HG02970 (cell line): ENCODE measurements at regions not wholly inside any gene's neighbourhood (a gene's known extent, or its start where the extent isn't known, plus 50 kb on each side); places are given as distances from the start of the nearest gene placed in this dataset.

Source experiments
- ATAC-seq: cut with Tn5 transposase; IDR thresholded peaks from one replicate; pipeline ENCODE4 v1.9.1; 2021; ENCODE audit warnings: mild to moderate bottlenecking, moderate library complexity, moderate number of reproducible peaks; ENCODE audit not compliant: unreplicated experiment, low FRiP score

DNA sequence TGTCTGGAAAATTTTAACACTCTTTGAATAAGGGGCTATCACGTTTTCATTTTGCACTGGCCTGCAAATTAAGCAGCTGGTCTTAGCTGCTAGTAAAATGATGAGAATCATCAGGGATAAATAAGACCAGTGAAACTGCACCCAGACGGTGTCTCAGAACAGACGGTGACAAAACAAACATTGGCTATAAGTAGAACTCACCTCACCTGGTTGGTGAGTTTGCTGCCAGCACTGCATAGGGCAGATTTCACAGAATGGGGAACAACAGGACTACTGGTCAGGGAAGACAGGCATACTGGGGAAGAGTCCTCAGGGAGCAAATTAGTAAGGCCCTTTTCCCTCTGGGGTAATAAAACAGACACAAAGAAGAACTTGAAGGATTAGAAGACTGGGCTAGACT is 175.9 kb upstream of the CITED2 start:
- no peak for ATAC-seq

- ATAC-seq, result no peak
Observed at GRCh38 chr6:139549561-139550070, 175.2 kb upstream of the CITED2 start.

DNA sequence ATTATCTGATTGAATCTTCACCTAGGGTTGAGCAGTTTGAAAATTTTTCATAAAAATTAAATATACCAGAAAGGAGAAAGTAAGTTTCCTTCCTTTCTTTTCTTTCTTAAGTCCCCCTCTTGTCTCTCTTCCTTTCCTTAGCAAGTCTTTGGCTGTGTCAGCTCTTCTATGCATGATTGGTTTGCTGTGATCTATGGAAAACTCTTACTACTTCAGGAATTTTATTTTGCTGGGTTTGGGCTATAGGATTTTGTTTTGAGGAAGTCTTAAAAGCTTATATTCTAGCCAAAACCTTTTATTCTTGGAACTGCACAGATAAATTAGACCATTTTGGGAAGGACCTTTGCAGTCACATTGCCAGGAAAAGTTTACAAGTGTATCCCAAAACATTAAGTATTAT is 173.4 kb upstream of the CITED2 start:
- no peak for ATAC-seq

DNA sequence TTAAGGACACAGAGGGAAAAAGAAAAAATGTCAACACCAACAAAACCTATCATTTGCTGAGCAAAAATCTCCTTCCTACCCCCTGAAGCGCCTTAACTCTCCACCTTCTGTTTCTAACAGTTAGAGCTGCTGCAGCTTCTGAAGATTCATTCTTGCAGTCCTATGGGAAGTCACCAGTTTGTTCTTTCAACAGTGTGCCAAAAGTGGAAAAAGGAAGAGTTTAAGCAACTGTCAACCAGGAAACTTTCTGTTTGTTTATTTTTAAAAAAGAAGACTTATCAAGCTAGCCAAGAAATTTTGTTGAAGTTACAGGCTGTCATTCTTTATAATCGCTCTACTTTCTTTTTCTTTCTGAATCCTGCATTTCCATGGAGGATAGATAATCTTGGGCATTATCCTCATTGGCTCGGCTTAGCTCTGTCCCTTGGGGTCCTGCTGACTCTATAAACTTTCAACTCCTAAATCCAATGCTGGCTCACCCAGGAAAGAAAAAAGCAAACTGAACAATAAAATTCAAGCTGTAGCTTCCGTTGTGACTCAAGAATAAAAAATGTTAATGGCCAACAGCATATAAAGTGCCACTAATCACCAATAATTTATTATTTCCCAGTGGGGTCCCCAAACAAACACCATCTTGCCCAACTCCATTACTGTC is 172.8 kb upstream of the CITED2 start:
- ATAC-seq, result no peak

DNA sequence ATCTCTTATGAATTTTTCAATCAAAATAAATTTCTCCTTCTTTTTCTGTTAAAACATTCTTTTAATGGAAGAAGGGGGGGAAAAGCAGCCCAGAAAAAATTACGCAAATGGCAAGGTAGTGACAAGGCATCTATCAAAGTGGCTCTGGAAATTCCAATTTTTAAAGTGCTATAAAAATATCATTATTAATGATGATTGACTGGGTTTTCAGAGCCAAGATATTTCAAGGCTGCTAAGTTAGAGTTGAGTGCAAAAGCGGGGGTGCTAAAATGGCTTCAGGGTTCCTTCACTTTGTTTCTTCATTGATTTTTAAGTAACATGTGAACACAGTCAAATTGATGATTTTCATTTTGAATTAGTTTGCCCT is 171.6 kb upstream of the CITED2 start:
- no peak for ATAC-seq

DNA sequence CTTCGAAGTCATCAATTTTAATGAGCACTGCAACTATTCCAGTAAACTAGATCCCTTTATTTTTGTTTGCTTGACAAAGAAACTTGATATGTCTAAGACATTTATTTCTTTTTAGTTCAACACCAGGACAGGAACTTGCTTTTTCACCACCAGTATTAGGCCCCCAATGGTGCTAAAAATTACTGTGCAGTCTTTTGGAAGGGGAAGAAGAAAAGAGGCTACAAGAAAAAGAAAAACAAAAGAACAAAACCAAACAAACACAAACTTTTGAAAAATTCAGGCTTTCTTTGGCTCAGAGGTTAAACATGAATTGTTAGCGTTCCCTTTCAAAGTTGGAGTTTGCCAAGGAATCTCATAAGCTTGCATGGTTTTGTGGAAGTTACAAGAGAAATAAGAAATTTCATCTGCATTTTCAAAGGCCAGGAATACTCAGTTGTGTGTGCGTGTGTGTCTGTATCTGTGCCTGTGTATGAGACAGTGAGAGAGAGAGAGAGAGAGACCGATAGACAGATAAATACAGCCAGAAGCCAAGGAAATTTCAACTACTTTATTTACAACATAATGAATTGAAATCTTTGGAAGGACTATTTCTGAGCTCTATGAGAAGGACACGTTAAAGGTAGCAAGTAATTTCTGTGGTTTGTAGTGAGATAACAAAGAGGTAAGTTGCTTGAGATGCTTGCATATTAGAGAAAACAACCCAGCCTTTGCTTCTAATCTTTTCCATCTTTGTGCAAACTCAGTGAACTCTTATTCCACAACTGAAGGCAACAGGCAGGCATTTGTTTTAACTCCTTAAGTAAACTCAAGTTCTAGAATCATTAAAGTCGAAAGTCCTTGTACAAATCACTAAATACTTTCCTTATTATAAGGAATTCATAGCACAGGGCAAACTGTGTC is 171.0 kb upstream of the CITED2 start:
- no peak for ATAC-seq

- no peak for ATAC-seq
Observed at GRCh38 chr6:139544701-139545057, 170.2 kb upstream of the CITED2 start.

DNA sequence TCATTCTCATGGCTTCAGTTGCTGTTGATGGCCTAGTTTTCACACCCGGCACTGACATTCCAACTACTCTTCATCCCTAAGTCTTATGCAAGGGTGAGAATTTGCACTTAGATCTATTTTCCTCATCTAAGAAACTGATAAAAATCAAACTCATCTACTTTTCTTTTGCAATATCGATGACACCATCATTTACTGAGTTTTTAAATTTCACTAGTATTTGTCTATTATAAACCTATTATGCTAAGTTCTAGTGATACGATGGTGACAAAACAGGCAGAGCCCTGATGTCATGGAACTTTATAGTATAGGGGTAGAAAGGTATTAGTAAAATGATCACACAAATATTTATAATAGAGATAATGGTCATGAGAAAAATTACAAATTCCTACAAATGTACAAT is 167.9 kb upstream of the CITED2 start:
- no peak for ATAC-seq

GRCh38 chr6:139540894-139541293 is 166.4 kb upstream of the CITED2 start:
- ATAC-seq, result no peak

DNA sequence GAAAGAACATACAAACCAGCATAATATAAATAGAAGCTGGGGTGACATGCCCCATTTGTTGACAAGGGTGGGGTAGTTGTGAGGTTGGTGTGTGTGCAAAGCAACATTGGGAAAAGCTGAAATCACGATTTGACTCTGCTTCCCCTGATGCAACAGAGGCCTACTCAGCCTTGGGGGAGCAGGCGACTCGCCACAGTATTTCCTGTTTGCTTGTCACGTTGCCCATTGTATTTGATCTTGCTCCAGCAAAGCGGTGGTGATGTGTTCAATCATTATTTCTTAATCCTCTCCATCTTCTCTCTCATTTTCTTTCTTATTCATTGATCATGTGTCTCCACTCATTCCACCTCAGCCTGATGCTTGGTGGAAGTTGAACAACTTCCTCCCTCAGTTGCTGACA is 165.8 kb upstream of the CITED2 start:
- no peak for ATAC-seq

DNA sequence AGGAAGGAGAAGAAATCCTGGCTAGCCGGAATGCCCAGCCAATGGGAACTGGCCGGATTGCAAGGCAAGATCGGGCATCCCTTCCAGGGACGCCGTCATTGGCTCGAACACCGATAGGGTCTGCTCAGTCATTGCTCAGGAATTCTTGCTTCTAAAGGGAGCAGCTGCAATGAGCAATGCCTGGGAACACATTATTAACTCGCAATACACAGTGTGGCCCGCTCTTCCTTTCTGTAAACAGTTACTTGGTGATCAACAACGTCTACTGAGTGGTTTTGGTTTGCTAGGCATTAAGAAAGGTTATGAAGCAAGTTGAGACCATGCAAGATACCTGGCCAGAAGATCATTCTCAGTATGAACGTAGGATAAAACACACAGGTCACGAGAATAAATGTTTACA is 165.4 kb upstream of the CITED2 start:
- no peak for ATAC-seq

GRCh38 chr6:139538366-139538765 is 163.9 kb upstream of the CITED2 start:
- no peak for ATAC-seq

- ATAC-seq, result no peak
Observed at GRCh38 chr6:139536751-139537617, 162.5 kb upstream of the CITED2 start.

DNA sequence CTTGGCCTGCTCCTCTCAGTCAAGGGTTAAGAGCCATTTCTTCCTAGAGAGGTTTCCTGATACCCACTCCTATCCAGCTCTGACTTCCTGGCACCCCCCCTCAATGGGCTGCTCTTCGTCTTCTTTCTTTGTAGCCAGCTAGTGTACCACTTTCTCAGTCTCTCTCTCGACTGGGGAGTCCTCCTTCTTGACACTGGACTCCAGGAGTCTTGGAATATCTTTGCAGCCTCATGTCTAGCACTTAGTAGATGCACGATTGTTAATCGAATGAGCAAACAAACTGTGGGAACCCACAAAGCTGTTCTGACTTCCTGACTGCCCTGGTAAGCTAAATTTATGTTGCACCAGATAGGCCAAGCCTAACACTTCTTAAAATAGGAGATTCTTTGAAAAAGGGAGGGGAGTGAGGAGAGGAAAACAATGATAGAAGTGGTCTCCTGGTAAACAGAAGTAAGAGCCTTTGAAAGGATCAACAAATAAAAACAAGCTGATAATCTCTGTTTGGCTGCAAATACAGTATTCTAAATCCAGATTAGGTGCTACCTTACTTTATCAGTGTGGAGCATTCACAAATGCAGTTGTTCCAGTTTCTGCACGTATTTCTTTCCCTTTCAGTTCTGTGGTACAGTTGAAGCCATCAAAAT is 160.1 kb upstream of the CITED2 start:
- ATAC-seq, result no peak

DNA sequence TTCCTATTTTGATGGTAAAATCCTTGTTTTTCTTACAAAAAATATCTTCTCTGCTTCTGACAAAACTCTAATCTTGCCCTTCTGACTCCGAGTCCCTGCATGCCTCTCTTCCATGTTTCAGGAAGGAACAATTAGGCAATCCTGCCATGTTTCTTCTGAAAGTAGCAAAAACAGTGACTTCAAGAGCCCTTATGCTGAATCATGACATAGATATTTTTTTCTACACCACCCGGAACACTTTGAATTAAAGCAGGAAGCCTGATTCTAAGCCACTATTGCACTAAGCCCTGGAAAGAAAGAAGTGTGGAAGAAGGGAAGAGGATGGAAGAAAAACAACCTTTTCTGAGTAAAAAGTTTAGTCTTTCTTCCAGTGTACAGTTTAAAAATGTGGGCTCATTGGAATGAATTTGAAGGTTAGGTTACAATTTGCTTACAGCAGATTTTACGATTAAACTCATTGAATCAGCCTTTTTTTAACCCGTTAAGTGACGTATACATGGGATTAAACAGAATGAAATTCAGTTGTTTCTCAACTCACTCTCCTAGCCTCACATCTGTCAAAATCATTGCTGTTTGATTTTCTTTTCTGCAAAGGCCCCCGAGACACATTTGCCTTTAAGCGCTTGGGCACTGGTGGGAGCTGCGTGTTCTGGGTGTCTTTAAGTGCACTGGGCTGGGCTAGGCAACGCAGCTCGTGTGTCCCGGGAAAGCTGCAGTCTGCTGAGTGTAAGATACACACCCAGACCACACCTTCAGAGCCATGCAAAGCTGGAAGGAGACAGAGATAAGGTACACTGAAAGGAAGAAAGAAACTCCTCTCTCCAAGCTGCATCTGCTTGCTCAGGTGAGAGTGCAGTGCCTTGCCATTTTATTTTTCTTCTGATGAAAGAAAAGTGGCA is 159.4 kb upstream of the CITED2 start:
- ATAC-seq, result no peak

DNA sequence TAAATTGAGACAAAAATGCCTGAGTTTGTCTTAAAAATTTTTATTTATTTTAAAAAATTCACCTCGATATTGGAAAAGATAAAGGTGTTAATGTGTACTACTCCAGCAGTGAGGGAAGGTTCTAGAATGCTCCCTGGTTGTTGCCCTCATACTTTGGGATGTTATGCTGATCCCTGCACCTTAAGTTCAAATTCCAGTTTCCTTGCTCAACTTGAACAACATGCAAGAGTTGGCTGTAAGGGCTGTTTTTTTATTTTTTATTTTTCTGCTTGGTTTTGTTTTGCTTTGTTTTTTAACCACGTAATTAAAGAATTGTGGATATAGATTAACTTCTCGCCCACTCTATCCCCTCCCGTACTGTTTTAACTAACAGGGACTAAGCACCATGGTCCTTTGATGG is 158.7 kb upstream of the CITED2 start:
- ATAC-seq, result no peak

GRCh38 chr6:139531148-139532115 is 157.0 kb upstream of the CITED2 start:
- ATAC-seq, result no peak

- ATAC-seq, result no peak
Observed at GRCh38 chr6:139530561-139530960, 156.1 kb upstream of the CITED2 start.
